Nephron progenitor cell (in vitro differentiated cells): ENCODE measurements at regions not wholly inside any gene's neighbourhood (a gene's known extent, or its start where the extent isn't known, plus 50 kb on each side); places are given as distances from the start of the nearest gene placed in this dataset.

Source experiments
- DNase-seq: peaks from one replicate; pipeline ENCODE4 v3.0.0; 2021
- H3K27ac Mint-ChIP-seq: 2 replicates; pipeline ENCODE4 v1.8.0; 2021; ENCODE audit warnings: mild to moderate bottlenecking, moderate library complexity, mixed read lengths
- H3K27me3 Mint-ChIP-seq: 2 replicates; pipeline ENCODE4 v1.8.0; 2021; ENCODE audit warnings: mild to moderate bottlenecking, low read depth, mixed read lengths; ENCODE audit not compliant: poor library complexity
- H3K36me3 Mint-ChIP-seq: 2 replicates; pipeline ENCODE4 v1.8.0; 2021; ENCODE audit warnings: low read depth, mixed read lengths
- H3K4me1 Mint-ChIP-seq: 2 replicates; pipeline ENCODE4 v1.8.0; 2021; ENCODE audit warnings: mixed read lengths
- H3K4me3 Mint-ChIP-seq: 2 replicates; pipeline ENCODE4 v1.8.0; 2021; ENCODE audit warnings: mild to moderate bottlenecking, moderate library complexity, mixed read lengths
- H3K9me3 Mint-ChIP-seq: 2 replicates; pipeline ENCODE4 v1.8.0; 2021; ENCODE audit warnings: mild to moderate bottlenecking, moderate library complexity, mixed read lengths
- TF ChIP-seq, protein P1 (sequence below): fragments of 200-600 bp; sonication (generic); IDR thresholded peaks from 2 replicates; pipeline ENCODE4 v1.5.0; 2021; ENCODE audit warnings: antibody characterized with exemption

DNA sequence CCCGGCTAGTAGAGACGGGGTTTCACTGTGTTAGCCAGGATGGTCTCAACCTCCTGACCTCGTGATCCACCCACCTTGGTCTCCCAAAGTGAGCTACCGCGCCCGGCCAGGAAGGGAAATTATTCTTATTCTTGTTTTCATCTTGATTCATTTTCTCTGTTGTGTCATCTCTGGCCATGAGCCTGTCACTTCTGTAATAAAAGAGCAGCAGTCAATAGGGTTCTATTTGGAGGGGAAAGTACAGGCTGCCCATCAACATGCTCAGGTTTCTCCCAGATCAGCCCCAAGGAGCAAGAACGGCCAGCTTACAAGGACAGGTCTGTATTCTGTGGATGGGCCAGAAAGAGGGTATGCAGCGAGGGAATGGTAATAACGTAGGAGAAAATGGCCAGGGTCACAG is 345.0 kb downstream of the PREX1 start:
- H3K9me3 Mint-ChIP-seq: no peaks in the 10 kb centered on the region
- H3K4me1 Mint-ChIP-seq: peaks cover 40% of the 10 kb centered on the region
- H3K36me3 Mint-ChIP-seq: no peaks in the 10 kb centered on the region
- H3K27me3 Mint-ChIP-seq: peaks cover 27% of the 10 kb centered on the region
- DNase-seq: no peak
- H3K4me3 Mint-ChIP-seq: no peak overlapping the region
- H3K27ac Mint-ChIP-seq: no peak overlapping the region
- TF ChIP-seq, protein P1, sequence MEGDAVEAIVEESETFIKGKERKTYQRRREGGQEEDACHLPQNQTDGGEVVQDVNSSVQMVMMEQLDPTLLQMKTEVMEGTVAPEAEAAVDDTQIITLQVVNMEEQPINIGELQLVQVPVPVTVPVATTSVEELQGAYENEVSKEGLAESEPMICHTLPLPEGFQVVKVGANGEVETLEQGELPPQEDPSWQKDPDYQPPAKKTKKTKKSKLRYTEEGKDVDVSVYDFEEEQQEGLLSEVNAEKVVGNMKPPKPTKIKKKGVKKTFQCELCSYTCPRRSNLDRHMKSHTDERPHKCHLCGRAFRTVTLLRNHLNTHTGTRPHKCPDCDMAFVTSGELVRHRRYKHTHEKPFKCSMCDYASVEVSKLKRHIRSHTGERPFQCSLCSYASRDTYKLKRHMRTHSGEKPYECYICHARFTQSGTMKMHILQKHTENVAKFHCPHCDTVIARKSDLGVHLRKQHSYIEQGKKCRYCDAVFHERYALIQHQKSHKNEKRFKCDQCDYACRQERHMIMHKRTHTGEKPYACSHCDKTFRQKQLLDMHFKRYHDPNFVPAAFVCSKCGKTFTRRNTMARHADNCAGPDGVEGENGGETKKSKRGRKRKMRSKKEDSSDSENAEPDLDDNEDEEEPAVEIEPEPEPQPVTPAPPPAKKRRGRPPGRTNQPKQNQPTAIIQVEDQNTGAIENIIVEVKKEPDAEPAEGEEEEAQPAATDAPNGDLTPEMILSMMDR: no peak

DNA sequence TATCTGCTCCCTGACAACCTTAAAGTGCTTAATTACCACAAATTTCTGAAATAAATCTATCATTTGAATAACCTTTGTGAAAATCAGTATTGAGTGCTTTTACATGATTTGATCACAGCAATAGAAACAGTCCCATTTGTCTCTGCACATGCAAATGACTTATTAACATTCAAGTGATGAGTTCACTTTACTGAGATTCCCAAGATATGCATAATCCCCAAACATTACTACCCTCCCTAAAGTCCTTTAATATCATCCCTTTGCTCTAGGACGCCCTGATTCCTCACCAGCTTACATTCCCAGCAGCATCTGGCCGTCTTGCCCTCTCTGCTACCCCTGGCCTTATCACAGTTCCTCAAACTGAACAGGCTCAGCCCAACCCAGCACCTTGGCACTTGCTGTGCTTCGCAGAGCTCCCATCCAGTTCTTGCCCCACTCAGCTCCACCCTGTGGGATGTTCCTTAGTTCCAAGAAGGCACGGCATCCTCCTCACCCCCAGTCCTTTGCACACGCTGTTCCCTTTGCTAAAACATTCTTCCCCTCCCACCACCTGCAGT is 347.5 kb downstream of the PREX1 start:
- Mint-ChIP-seq H3K27me3 (peaks cover 38% of the 10 kb centered on the region), H3K9me3 (peaks cover 17% of the 10 kb centered on the region)

GRCh38 chr20:48478806-48479585 is 348.8 kb downstream of the PREX1 start:
- no peak overlapping the region for H3K4me3 Mint-ChIP-seq
- no peak for DNase-seq
- H3K4me1 Mint-ChIP-seq: peaks cover 14% of the 10 kb centered on the region
- H3K36me3 Mint-ChIP-seq: no peaks in the 10 kb centered on the region
- peaks cover 34% of the 10 kb centered on the region for H3K27me3 Mint-ChIP-seq
- H3K27ac Mint-ChIP-seq: no peak overlapping the region
- TF ChIP-seq, protein P1: no peak
- H3K9me3 Mint-ChIP-seq: peaks cover 18% of the 10 kb centered on the region

More for the DNA sequence above, 347.5 kb downstream of the PREX1 start:
- Mint-ChIP-seq H3K36me3 (no peaks in the 10 kb centered on the region), H3K4me3 (no peak overlapping the region), H3K27ac (peak overlapping the region; percentile 12), H3K4me1 (peaks cover 21% of the 10 kb centered on the region)
- TF ChIP-seq, protein P1: no peak
- no peak for DNase-seq

GRCh38 chr20:48478370-48478769 is 349.4 kb downstream of the PREX1 start:
- Mint-ChIP-seq H3K27me3 (peaks cover 34% of the 10 kb centered on the region), H3K9me3 (peaks cover 18% of the 10 kb centered on the region), H3K4me3 (no peak overlapping the region), H3K27ac (no peak overlapping the region), H3K36me3 (no peaks in the 10 kb centered on the region), H3K4me1 (peaks cover 13% of the 10 kb centered on the region)
- no peak for DNase-seq
- TF ChIP-seq, protein P1: no peak

GRCh38 chr20:48476854-48477253 is 350.9 kb downstream of the PREX1 start:
- no peaks in the 10 kb centered on the region for H3K36me3 Mint-ChIP-seq
- peaks cover 30% of the 10 kb centered on the region for H3K27me3 Mint-ChIP-seq
- TF ChIP-seq, protein P1: no peak
- H3K4me1 Mint-ChIP-seq: peaks cover 5% of the 10 kb centered on the region
- no peak overlapping the region for H3K4me3 Mint-ChIP-seq
- no peak for DNase-seq
- peaks cover 18% of the 10 kb centered on the region for H3K9me3 Mint-ChIP-seq
- no peak overlapping the region for H3K27ac Mint-ChIP-seq

GRCh38 chr20:48474022-48474421 is 353.8 kb downstream of the PREX1 start:
- H3K27me3 Mint-ChIP-seq: peaks cover 16% of the 10 kb centered on the region
- TF ChIP-seq, protein P1: no peak
- H3K4me1 Mint-ChIP-seq: peaks cover 5% of the 10 kb centered on the region
- H3K9me3 Mint-ChIP-seq: peaks cover 18% of the 10 kb centered on the region
- H3K4me3 Mint-ChIP-seq: no peak overlapping the region
- H3K36me3 Mint-ChIP-seq: no peaks in the 10 kb centered on the region
- H3K27ac Mint-ChIP-seq: no peak overlapping the region
- no peak for DNase-seq
